Tibial nerve (tissue), 4 donors: ENCODE measurements at regions not wholly inside any gene's neighbourhood (a gene's known extent, or its start where the extent isn't known, plus 50 kb on each side); places are given as distances from the start of the nearest gene placed in this dataset.

Source experiments
- EP300 ChIP-seq, 2 donors: sonication (generic); formaldehyde crosslinking; IDR thresholded peaks; one replicate each; pipeline ENCODE4 v1.6.1; 2017; ENCODE audit warnings: antibody characterized with exemption in 2 of 2, mild to moderate bottlenecking in 1 of 2
- POLR2A ChIP-seq, 2 donors: fragments of 450-650 bp; IDR thresholded peaks; one replicate each; pipeline ENCODE4 v1.6.1; 2017; ENCODE audit warnings: antibody characterized with exemption in 2 of 2, mild to moderate bottlenecking in 2 of 2, moderate library complexity in 2 of 2
- TF ChIP-seq, protein P1 (sequence below), 5 experiments: fragments of 200-600 bp in 3 of 5; fragments of 450-650 bp in 2 of 5; sonication (generic) in 3 of 5; IDR thresholded peaks; one replicate each; pipeline ENCODE4 v1.5.1; 2016 to 2019; ENCODE audit warnings: antibody characterized with exemption in 5 of 5, mild to moderate bottlenecking in 3 of 5, moderate library complexity in 2 of 5

DNA sequence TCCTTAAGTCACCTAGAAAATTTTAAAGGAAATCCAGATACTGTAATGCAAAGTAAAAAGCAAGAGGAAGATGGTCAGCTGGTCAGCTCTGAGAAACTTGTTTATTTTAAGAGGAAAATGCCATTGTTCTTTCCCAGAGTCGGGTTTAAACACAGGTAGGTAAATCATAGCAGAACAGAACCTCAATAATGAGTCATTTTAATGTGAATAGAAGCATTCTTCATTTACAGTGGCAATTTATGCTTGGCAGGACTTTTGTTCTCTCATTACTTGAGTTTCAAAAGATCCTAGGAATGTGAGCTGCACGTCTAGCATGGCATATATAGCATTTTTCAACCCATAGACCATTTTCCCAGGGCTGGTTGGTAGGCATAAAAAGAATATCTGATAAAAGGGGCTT, 132.3 kb downstream of the LIG4 start:
- TF ChIP-seq, protein P1, sequence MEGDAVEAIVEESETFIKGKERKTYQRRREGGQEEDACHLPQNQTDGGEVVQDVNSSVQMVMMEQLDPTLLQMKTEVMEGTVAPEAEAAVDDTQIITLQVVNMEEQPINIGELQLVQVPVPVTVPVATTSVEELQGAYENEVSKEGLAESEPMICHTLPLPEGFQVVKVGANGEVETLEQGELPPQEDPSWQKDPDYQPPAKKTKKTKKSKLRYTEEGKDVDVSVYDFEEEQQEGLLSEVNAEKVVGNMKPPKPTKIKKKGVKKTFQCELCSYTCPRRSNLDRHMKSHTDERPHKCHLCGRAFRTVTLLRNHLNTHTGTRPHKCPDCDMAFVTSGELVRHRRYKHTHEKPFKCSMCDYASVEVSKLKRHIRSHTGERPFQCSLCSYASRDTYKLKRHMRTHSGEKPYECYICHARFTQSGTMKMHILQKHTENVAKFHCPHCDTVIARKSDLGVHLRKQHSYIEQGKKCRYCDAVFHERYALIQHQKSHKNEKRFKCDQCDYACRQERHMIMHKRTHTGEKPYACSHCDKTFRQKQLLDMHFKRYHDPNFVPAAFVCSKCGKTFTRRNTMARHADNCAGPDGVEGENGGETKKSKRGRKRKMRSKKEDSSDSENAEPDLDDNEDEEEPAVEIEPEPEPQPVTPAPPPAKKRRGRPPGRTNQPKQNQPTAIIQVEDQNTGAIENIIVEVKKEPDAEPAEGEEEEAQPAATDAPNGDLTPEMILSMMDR (IDR thresholded peaks at IDR 0.05), result no peak
- no peak for TF ChIP-seq EP300 (IDR thresholded peaks at IDR 0.05)
- TF ChIP-seq POLR2A (IDR thresholded peaks at IDR 0.05), result no peak
